ENCODE measurements at regions not wholly inside any gene's neighbourhood (a gene's known extent, or its start where the extent isn't known, plus 50 kb on each side); places are given as distances from the start of the nearest gene placed in this dataset.
"Not testable (repeated sequence)": the region's sequence is repeated elsewhere in the genome, so short reads cannot be mapped to it uniquely, and the experiment has no call there.

GRCh38 chr1:166682588-166682987 lies 156.7 kb upstream of the POGK start:
- Mint-ChIP-seq H3K9me3 (peaks cover 6 to 22% (median 9%) of the 10 kb centered on the region in 3 donors), H3K4me3 (no peak overlapping the region), H3K27ac (no peak overlapping the region), H3K36me3 (no peaks in the 10 kb centered on the region), H3K4me1 (no peaks in the 10 kb centered on the region), H3K27me3 (peaks cover 9 to 12% of the 10 kb centered on the region in 2 donors)
- ChIA-PET POLR2A (no interaction called here), CTCF (no interaction called here)
- no CpG with 5 or more reads among the region's 1 CpG for WGBS (ENCODE audit: insufficient coverage)
- ATAC-seq (replicated peaks in 1 of 4) (no peak), DNase-seq (no peak)
- no peaks in the 10 kb centered on the region for H3K27me3 ChIP-seq (replicated peaks in 1 of 2; ENCODE audit: control insufficient read depth in 2 of 2, extremely low read depth in 1 of 2, insufficient read depth in 2 of 2, low read length in 1 of 2)
- H3K27ac ChIP-seq (ENCODE audit: low read length) = no peak overlapping the region
- no peaks in the 10 kb centered on the region for H3K36me3 ChIP-seq (ENCODE audit: control insufficient read depth in 2 of 2, extremely low read depth in 1 of 2, insufficient read depth in 1 of 2, low read length in 1 of 2)
- H3K4me3 ChIP-seq (ENCODE audit: control insufficient read depth in 1 of 2, extremely low read depth in 1 of 2, low read length in 1 of 2) = no peak overlapping the region
- H3K9me3 ChIP-seq = peaks cover 3% of the 10 kb centered on the region
- no peaks in the 10 kb centered on the region for H3K4me1 ChIP-seq (ENCODE audit: control insufficient read depth in 1 of 2, extremely low read depth in 1 of 2, insufficient read depth in 2 of 2, low read length in 2 of 2)

GRCh38 chr1:166684669-166685068 lies 154.6 kb upstream of the POGK start:
- H3K4me1 Mint-ChIP-seq; H3K9me3 ChIP-seq; ATAC-seq (replicated peaks in 1 of 4); H3K27me3 ChIP-seq (replicated peaks in 1 of 2; ENCODE audit: control insufficient read depth in 2 of 2, extremely low read depth in 1 of 2, insufficient read depth in 2 of 2, low read length in 1 of 2); H3K27ac Mint-ChIP-seq; CTCF ChIA-PET; H3K27ac ChIP-seq (ENCODE audit: low read length); H3K4me1 ChIP-seq (ENCODE audit: control insufficient read depth in 1 of 2, extremely low read depth in 1 of 2, insufficient read depth in 2 of 2, low read length in 2 of 2); H3K36me3 ChIP-seq (ENCODE audit: control insufficient read depth in 2 of 2, extremely low read depth in 1 of 2, insufficient read depth in 1 of 2, low read length in 1 of 2); H3K4me3 ChIP-seq (ENCODE audit: control insufficient read depth in 1 of 2, extremely low read depth in 1 of 2, low read length in 1 of 2); DNase-seq; H3K4me3 Mint-ChIP-seq; H3K36me3 Mint-ChIP-seq: not testable (repeated sequence)
- H3K9me3 Mint-ChIP-seq = peaks cover 6 to 27% (median 9%) of the 10 kb centered on the region in 3 donors
- H3K27me3 Mint-ChIP-seq = peaks cover 12 to 13% of the 10 kb centered on the region in 2 donors
- POLR2A ChIA-PET = interaction anchor here in 1 of 2 donors (0.6 kb wide), 1 partner anchor 942 kb away, joined by 4 read pairs; no protein-coding TSS in a partner anchor

GRCh38 chr1:166685200-166685599 lies 154.1 kb upstream of the POGK start:
- no peak overlapping the region for H3K27ac Mint-ChIP-seq

GRCh38 chr1:166685891-166686290 lies 153.4 kb upstream of the POGK start:
- DNase-seq; CTCF ChIA-PET; H3K4me3 ChIP-seq (ENCODE audit: control insufficient read depth in 1 of 2, extremely low read depth in 1 of 2, low read length in 1 of 2); POLR2A ChIA-PET; H3K4me3 Mint-ChIP-seq; H3K27ac ChIP-seq (ENCODE audit: low read length); H3K36me3 Mint-ChIP-seq; H3K27me3 ChIP-seq (replicated peaks in 1 of 2; ENCODE audit: control insufficient read depth in 2 of 2, extremely low read depth in 1 of 2, insufficient read depth in 2 of 2, low read length in 1 of 2); H3K9me3 ChIP-seq; H3K4me1 ChIP-seq (ENCODE audit: control insufficient read depth in 1 of 2, extremely low read depth in 1 of 2, insufficient read depth in 2 of 2, low read length in 2 of 2); ATAC-seq (replicated peaks in 1 of 4); H3K36me3 ChIP-seq (ENCODE audit: control insufficient read depth in 2 of 2, extremely low read depth in 1 of 2, insufficient read depth in 1 of 2, low read length in 1 of 2); H3K4me1 Mint-ChIP-seq; H3K27ac Mint-ChIP-seq: not testable (repeated sequence)
- H3K9me3 Mint-ChIP-seq = peaks cover 6 to 27% (median 9%) of the 10 kb centered on the region in 3 donors
- no CpG with 5 or more reads among the region's 1 CpG for WGBS (ENCODE audit: insufficient coverage)
- H3K27me3 Mint-ChIP-seq = peaks cover 12 to 18% of the 10 kb centered on the region in 2 donors

More at GRCh38 chr1:166685200-166685599, 154.1 kb upstream of the POGK start:
- DNase-seq = no peak
- H3K4me1 ChIP-seq (ENCODE audit: control insufficient read depth in 1 of 2, extremely low read depth in 1 of 2, insufficient read depth in 2 of 2, low read length in 2 of 2) = no peaks in the 10 kb centered on the region
- peaks cover 3% of the 10 kb centered on the region for H3K9me3 ChIP-seq
- WGBS (ENCODE audit: insufficient coverage) = no CpG with 5 or more reads among the region's 1 CpG
- H3K4me1 Mint-ChIP-seq = peaks cover 0 to 1% (median 0%) of the 10 kb centered on the region in 3 donors
- ChIA-PET CTCF (no interaction called here), POLR2A (interaction anchor here in 1 of 2 donors (0.6 kb wide), 1 partner anchor 941 kb away, joined by 4 read pairs; no protein-coding TSS in a partner anchor)
- H3K4me3 Mint-ChIP-seq = no peak overlapping the region
- peaks cover 6 to 27% (median 9%) of the 10 kb centered on the region in 3 donors for H3K9me3 Mint-ChIP-seq
- no peak overlapping the region for H3K27ac ChIP-seq (ENCODE audit: low read length)
- H3K27me3 Mint-ChIP-seq = peaks cover 12 to 15% of the 10 kb centered on the region in 2 donors
- no peak for ATAC-seq (replicated peaks in 1 of 4)
- H3K36me3 ChIP-seq (ENCODE audit: control insufficient read depth in 2 of 2, extremely low read depth in 1 of 2, insufficient read depth in 1 of 2, low read length in 1 of 2) = no peaks in the 10 kb centered on the region
- no peak overlapping the region for H3K4me3 ChIP-seq (ENCODE audit: control insufficient read depth in 1 of 2, extremely low read depth in 1 of 2, low read length in 1 of 2)
- H3K27me3 ChIP-seq (replicated peaks in 1 of 2; ENCODE audit: control insufficient read depth in 2 of 2, extremely low read depth in 1 of 2, insufficient read depth in 2 of 2, low read length in 1 of 2) = no peaks in the 10 kb centered on the region
- no peaks in the 10 kb centered on the region for H3K36me3 Mint-ChIP-seq

DNA sequence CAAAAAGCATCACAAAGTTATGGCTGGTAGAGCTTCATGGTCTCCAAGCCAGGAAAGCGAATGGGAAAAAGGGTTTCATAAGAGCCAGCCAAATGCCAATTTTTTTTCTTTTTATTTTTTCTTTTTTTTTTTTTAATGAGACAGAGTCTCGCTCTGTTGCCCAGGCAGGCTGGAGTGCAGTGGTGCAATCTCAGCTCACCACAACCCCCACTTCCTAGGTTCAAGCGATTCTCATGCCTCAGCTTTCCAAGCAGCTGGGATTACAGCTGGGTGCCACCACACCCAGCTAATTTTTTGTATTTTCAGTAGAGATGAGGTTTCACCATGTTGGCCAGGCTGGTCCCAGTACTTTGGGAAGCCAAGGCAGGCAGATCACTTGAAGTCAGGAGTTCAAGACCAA lies 148.7 kb upstream of the POGK start:
- POLR2A ChIA-PET; DNase-seq; H3K4me1 ChIP-seq (ENCODE audit: control insufficient read depth in 1 of 2, extremely low read depth in 1 of 2, insufficient read depth in 2 of 2, low read length in 2 of 2); H3K4me3 ChIP-seq (ENCODE audit: control insufficient read depth in 1 of 2, extremely low read depth in 1 of 2, low read length in 1 of 2); H3K27ac Mint-ChIP-seq; H3K27ac ChIP-seq (ENCODE audit: low read length); CTCF ChIA-PET; H3K9me3 ChIP-seq; H3K4me3 Mint-ChIP-seq; H3K36me3 Mint-ChIP-seq; H3K27me3 ChIP-seq (replicated peaks in 1 of 2; ENCODE audit: control insufficient read depth in 2 of 2, extremely low read depth in 1 of 2, insufficient read depth in 2 of 2, low read length in 1 of 2); H3K36me3 ChIP-seq (ENCODE audit: control insufficient read depth in 2 of 2, extremely low read depth in 1 of 2, insufficient read depth in 1 of 2, low read length in 1 of 2); ATAC-seq (replicated peaks in 1 of 4); H3K4me1 Mint-ChIP-seq: not testable (repeated sequence)
- H3K9me3 Mint-ChIP-seq = peaks cover 6 to 16% (median 6%) of the 10 kb centered on the region in 3 donors
- H3K27me3 Mint-ChIP-seq = peaks cover 25 to 31% of the 10 kb centered on the region in 2 donors
- WGBS (ENCODE audit: insufficient coverage) = 100% methylated on average over 1 of the region's 3 CpGs

- Histone ChIP-seq H3K4me1 (ENCODE audit: control insufficient read depth in 1 of 2, extremely low read depth in 1 of 2, insufficient read depth in 2 of 2, low read length in 2 of 2) (no peaks in the 10 kb centered on the region), H3K36me3 (ENCODE audit: control insufficient read depth in 2 of 2, extremely low read depth in 1 of 2, insufficient read depth in 1 of 2, low read length in 1 of 2) (no peaks in the 10 kb centered on the region), H3K9me3 (no peaks in the 10 kb centered on the region), H3K4me3 (ENCODE audit: control insufficient read depth in 1 of 2, extremely low read depth in 1 of 2, low read length in 1 of 2) (no peak overlapping the region), H3K27ac (ENCODE audit: low read length) (no peak overlapping the region), H3K27me3 (replicated peaks in 1 of 2; ENCODE audit: control insufficient read depth in 2 of 2, extremely low read depth in 1 of 2, insufficient read depth in 2 of 2, low read length in 1 of 2) (no peaks in the 10 kb centered on the region)
- WGBS (ENCODE audit: insufficient coverage) = 90% methylated on average over 2 of the region's 3 CpGs
- CTCF ChIA-PET = no interaction called here
- Mint-ChIP-seq H3K36me3 (no peaks in the 10 kb centered on the region), H3K27ac (no peak overlapping the region), H3K4me3 (no peak overlapping the region), H3K9me3 (peaks cover under 1 to 7% (median 2%) of the 10 kb centered on the region in 3 donors), H3K4me1 (peaks cover 0 to 1% (median 0%) of the 10 kb centered on the region in 3 donors), H3K27me3 (peaks cover 22 to 28% of the 10 kb centered on the region in 2 donors)
- ATAC-seq (replicated peaks in 1 of 4) = no peak
- DNase-seq = no peak
- POLR2A ChIA-PET = no interaction called here
Observed at GRCh38 chr1:166691476-166691875, 147.8 kb upstream of the POGK start.

DNA sequence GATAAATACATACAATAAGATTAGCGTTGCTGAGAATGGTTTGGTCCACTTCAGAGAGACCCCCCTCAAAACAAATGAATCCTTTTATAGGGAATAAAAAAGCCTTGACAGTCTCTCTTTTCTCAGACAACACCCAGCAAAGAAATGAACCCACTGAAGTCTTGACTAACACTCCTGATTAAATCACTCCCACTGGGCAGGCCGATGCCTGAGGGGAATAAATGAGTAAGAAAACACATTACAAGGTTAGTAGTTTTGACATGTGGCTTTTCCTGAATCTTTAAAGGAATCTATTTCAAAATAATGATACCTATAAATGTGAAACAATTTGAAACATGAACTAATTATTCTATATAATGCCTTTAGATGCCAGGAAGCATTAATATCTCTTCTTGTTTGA lies 146.9 kb upstream of the POGK start:
- peaks cover 0 to 5% (median 0%) of the 10 kb centered on the region in 3 donors for H3K9me3 Mint-ChIP-seq
- H3K27ac ChIP-seq (ENCODE audit: low read length) = no peak overlapping the region
- no peaks in the 10 kb centered on the region for H3K27me3 ChIP-seq (replicated peaks in 1 of 2; ENCODE audit: control insufficient read depth in 2 of 2, extremely low read depth in 1 of 2, insufficient read depth in 2 of 2, low read length in 1 of 2)
- no peaks in the 10 kb centered on the region for H3K9me3 ChIP-seq
- no peaks in the 10 kb centered on the region for H3K36me3 ChIP-seq (ENCODE audit: control insufficient read depth in 2 of 2, extremely low read depth in 1 of 2, insufficient read depth in 1 of 2, low read length in 1 of 2)
- H3K4me3 Mint-ChIP-seq = no peak overlapping the region
- H3K4me1 ChIP-seq (ENCODE audit: control insufficient read depth in 1 of 2, extremely low read depth in 1 of 2, insufficient read depth in 2 of 2, low read length in 2 of 2) = no peaks in the 10 kb centered on the region
- H3K27ac Mint-ChIP-seq = no peak overlapping the region
- ChIA-PET POLR2A (no interaction called here), CTCF (no interaction called here)
- DNase-seq = no peak
- no peak overlapping the region for H3K4me3 ChIP-seq (ENCODE audit: control insufficient read depth in 1 of 2, extremely low read depth in 1 of 2, low read length in 1 of 2)
- peaks cover 23 to 28% of the 10 kb centered on the region in 2 donors for H3K27me3 Mint-ChIP-seq
- H3K4me1 Mint-ChIP-seq = peaks cover 0 to 1% (median 0%) of the 10 kb centered on the region in 3 donors
- no peak for ATAC-seq (replicated peaks in 1 of 4)
- no CpG with 5 or more reads among the region's 2 CpGs for WGBS (ENCODE audit: insufficient coverage)
- no peaks in the 10 kb centered on the region for H3K36me3 Mint-ChIP-seq
